ENCODE measurements at regions not wholly inside any gene's neighbourhood (a gene's known extent, or its start where the extent isn't known, plus 50 kb on each side); places are given as distances from the start of the nearest gene placed in this dataset.

- TF ChIP-seq SP1 (IDR thresholded peaks at IDR 0.05; ENCODE audit: low read depth, low read length) (no peak), YY1 (IDR thresholded peaks at IDR 0.05; ENCODE audit: low read depth, low read length) (no peak)
These were observed 257.8 kb downstream of the TBC1D4 start for GRCh38 chr13:75224053-75224742.
